SHP77 (cell line): ENCODE measurements at regions not wholly inside any gene's neighbourhood (a gene's known extent, or its start where the extent isn't known, plus 50 kb on each side); places are given as distances from the start of the nearest gene placed in this dataset.
A peak's percentile ranks its signal among the peaks of the same experiment; 100 is the strongest.

ENCODE experiments used
- DNase-seq, 2 experiments: peaks; one replicate each; lab custom pipeline; 2025; lab: John Stamatoyannopoulos, UW

DNA sequence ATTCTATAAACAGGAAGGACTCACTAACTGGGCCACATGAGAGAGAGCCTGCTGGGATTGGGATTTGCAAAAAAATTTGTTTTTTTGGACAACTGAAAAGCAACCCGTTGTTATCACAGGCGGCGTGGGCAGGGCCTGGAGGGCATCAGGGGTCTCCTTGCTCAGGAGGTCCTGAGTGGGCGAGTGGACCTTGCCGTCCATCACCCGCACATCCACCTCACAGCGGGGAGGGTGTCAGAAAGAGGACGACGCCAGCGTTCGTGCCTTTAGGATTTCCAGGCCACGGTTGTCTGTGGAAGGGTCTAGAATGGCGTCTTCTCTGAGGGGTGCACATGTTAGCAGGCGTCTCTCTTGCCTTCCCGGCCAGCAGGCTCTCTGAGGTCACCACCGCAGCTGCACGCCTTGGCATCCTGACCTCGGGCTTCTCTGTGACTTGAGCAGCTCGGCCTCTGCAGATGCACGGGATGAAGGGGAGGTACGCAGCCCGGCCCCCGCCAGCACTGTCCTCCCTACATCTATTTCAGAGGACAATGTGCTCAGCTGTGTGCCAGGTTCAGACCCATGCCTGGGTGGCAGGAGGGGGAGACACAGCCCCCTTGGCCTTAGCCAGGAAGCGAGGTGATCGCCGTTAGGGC is 749.5 kb downstream of the BRD1 start:
- DNase-seq = no peak

GRCh38 chr22:49077586-49077985 is 750.1 kb downstream of the BRD1 start:
- no peak for DNase-seq

GRCh38 chr22:49077036-49077393 is 750.7 kb downstream of the BRD1 start:
- DNase-seq = no peak

DNA sequence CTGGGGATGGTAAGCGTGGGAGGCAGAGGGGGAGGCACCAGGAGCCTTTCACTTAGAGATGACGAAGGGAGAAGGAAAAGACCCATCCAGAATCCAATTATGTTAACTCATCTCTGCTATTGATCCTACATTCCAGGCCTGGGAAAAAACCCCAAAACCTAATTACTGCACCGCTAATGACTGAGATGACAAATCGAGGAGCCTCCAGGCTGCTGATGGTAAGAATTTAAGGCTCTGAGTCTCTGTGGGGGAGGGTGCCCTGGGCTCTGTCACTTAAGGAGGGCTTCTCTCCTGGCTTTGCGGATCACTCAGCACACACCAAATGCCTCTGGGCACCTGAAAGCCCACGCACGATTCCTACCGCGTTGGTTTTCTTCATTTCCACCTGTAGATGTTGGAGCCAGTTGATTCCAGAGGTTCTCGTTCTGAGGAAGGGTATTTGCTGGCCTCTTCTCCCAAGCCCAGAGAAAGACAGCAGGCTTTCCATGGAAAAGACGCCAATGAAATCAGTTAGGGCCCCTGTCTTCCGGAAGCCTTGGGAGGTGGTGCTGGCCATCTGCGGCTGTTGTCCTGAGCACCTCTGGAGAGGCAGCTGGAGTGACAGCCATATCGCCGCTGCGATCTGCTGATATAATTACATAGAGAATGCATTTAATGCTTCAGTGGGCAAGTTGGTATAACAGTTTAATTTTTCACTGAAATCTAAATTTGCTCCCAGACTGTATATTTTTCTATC is 751.2 kb downstream of the BRD1 start:
- DNase-seq = no peak

GRCh38 chr22:49075150-49075549 is 752.5 kb downstream of the BRD1 start:
- DNase-seq = no peak

- DNase-seq = no peak
Observed at GRCh38 chr22:49073873-49074417, 753.7 kb downstream of the BRD1 start.

DNA sequence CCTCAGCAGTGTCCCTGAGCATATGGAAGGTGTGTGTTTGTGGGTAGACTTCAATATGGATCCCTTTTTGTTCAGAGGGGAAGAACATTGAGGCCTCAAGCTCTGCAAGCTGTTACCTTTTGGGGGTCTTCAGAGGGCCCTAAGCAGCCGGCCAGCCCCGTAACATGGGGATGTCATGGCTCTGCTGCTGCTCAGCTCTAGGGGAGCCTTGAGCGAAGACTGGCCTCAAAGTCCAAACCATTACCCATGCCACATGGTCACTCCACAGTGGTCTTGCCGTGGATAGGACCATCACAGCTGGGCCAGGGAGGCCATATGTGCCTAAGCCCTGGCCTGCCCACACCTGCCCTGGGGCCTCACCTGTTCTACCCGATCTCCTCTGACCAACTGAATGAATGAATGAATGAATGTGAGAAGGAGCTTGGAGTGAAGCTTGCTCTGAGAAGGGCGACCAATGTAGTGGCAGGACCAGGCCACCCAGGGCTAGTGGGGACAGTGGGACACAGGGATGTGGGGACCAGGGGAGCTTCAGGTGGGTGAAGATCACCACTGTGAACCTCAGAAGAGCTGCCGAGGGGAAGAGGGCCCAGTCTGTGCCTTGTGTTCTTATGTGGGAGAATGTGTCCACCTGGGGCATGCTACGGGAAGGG is 754.6 kb downstream of the BRD1 start:
- no peak for DNase-seq

- DNase-seq = no peak
Observed at GRCh38 chr22:49070501-49070900, 757.2 kb downstream of the BRD1 start.

- DNase-seq = no peak
Observed at GRCh38 chr22:49068861-49069500, 758.7 kb downstream of the BRD1 start.

DNA sequence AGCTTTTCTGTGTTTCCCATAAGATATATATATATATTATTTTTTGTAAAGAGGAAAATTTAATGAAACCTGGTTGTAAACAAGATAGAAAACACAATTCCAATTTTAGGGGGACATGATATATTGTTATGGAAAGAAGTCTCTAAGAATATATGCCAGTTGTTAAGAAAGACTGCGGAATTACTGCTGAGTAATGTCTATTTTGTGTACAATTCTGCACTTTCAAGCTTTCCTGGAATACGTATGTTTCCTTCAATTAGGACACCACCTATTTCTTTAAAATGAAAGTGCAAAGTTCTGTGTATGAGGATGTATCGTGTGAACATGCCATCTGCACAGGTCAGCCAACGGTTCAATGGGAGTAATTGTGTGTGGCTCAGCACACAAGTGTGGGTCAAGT is 760.2 kb downstream of the BRD1 start:
- no peak for DNase-seq

DNA sequence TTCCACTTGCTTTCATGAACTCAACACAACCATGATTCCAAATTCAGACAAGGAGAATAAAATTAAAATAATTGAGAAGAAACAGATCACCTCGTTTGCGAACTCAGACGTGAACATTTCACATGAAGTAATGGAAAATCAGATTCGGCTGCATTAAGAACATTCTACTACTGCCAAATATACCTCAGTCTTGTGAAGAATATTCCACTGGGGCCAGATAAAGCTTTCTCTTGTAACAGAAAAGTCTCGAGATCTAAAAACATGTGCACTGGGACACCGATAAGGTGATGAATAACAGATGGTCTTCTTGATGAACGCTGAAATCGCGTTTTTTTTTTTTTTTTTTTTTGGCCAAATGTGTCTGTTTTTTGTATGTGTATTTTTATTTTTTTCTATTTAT is 761.1 kb downstream of the BRD1 start:
- no peak for DNase-seq

DNA sequence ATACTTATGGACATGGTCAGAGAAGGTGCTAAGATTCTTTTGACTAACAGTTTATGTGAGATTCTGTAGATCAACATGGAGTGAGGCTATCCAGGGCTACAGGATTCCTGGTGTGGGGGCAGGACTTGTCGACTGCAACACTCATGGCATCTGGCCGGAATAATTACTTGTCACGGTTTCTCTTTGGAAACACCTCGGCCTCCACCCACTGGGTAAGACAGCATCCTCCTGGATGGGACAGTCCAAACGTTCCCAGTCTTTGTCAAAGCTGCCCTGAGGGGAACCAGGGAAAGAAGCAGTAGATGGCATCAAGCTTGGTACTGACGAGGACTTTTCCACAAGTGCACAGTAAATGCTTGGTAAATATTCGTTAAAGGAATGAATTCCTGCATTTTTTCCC is 762.8 kb downstream of the BRD1 start:
- no peak for DNase-seq

GRCh38 chr22:49063545-49063890 is 764.2 kb downstream of the BRD1 start:
- no peak for DNase-seq

GRCh38 chr22:49062802-49063544 is 764.7 kb downstream of the BRD1 start:
- DNase-seq = no peak

DNA sequence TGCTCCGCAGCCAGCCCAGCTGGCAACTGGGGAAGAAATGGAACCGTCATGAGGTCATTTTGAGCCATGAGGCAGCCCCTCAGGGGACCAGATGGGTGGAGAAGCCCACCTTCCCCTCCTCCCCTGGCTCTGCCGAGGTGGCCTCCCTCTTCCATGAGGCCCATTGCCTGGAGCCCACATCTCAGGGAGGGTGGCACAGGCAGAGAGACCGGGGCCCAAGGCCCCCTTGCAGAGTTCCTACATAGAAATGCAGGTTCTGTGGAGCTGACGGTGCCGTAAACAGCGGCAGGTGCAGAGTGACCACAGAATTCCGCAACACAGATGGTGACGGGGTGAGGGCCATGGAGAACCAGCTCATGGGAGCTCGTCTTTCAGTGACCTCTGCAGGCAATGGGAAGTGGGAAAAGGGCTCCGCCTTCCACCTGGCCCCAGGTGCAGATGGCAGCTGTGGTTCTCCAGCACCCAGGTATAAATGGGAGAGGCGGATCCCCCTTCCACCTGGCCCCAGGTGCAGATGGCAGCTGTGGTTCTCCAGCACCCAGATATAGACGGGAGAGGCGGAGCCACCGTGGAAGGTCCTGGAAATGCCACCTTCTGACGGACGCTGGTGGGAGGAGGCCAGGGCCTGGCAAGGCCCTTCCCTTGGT is 765.4 kb downstream of the BRD1 start:
- peak in 1 of 2 experiments; percentile 32 for DNase-seq

- DNase-seq = no peak
Observed at GRCh38 chr22:49057910-49058309, 769.8 kb downstream of the BRD1 start.

GRCh38 chr22:49056301-49056700 is 771.4 kb downstream of the BRD1 start:
- DNase-seq = no peak

- DNase-seq = no peak
Observed at GRCh38 chr22:49055406-49055805, 772.3 kb downstream of the BRD1 start.

DNA sequence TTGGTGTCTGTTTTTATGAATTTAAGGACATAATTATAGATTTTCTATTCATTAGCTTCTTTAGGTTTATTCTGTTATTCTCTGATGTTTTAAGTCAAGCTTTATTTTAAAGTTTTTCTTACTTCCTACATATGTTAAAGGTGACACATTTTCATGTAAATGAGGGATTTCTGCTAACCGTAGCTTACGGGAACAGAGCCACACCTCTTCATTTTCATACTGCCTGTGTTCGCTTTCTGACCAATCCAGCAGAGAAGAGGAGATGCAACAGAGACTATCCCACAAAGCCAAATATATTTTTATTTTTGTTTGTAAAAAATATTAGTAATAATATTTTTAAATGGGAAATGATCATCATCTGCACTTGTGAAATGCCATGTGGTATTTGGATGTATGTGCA is 774.1 kb downstream of the BRD1 start:
- no peak for DNase-seq

DNA sequence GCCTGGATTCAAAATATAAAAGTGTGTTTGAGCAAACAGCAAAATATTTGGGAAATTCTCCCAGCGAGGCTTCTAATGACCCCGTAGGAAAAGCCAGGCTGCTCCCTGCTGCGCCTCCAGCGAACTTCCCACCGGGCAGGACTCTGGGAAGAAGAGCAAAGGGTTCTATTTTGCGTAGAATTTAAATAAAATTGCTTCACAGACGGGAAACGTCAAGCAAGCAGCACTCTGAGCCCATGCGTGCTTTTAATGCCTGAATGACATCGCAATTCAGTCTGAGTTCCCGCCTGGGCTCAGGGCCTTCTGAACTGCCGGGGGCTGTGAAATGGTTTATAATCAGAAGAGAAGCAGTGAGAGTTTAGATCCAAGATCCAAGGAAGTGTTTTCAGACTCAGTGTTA is 775.1 kb downstream of the BRD1 start:
- no peak for DNase-seq

DNA sequence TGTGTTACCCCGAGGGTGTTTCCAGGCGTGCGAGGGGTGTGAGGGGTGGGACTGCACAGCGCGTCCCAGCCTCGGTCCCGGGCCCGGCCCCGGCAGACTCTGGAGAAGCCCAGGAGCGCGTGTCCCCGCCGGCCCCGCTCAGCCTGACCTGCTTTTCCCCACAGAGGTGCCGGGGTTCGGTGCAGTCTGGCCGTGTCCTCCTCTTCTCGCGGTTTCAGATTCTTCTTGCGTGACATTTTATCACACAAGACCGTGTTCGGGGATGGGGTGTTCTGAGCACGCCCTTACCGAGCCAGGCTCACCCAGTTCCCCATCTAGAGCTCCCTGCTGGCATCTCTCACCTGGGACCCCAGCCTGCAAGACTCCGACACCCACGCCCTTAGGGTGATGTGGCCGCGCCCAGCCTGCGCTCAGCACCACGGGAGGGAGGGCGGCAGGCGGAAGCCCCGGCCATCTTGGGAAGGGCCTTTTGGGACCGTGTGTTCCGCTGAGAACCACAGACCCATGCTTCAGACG is 775.6 kb downstream of the BRD1 start:
- DNase-seq = peak; percentile 41 to 81
